ENCODE measurements at regions not wholly inside any gene's neighbourhood (a gene's known extent, or its start where the extent isn't known, plus 50 kb on each side); places are given as distances from the start of the nearest gene placed in this dataset.

DNA sequence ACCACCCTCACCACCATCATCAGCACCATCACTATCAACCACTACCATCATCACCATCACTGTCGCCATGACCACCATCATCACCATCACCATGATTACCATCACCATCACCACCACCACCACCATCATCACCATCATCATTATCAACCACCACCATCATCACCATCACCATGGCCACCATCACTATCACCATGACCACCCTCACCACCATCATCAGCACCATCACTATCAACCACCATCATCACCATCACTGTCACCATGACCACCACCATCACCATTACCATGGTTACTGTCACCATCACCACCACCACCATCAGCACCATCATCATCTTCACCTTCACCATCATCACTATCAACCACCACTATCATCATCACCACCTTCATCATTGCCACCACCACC lies 183.4 kb downstream of the SHANK2 start:
- peaks cover 13% of the 10 kb centered on the region for H3K36me3 Mint-ChIP-seq (ENCODE audit: low read depth)
- Histone ChIP-seq H3K4me2 (no peak overlapping the region), H3K9me2 (ENCODE audit: insufficient read depth) (peaks cover 9% of the 10 kb centered on the region), H3K4me3 (no peak overlapping the region), H3K27me3 (ENCODE audit: insufficient read depth) (no peaks in the 10 kb centered on the region), H3K79me2 (replicated peaks; ENCODE audit: insufficient read depth) (peaks cover 5% of the 10 kb centered on the region; the same call in 1 of the 2 replicates), H3K4me1 (ENCODE audit: insufficient read depth) (no peaks in the 10 kb centered on the region), H4K20me1 (replicated peaks; ENCODE audit: insufficient read depth) (0 out of 2 replicates have a peak, but pooled peaks cover 2% of the 10 kb centered on the region), H3K36me3 (ENCODE audit: insufficient read depth) (no peaks in the 10 kb centered on the region), H3K27ac (ENCODE audit: low read depth) (no peak overlapping the region), H3F3A (replicated peaks; ENCODE audit: low read depth) (no peaks in the 10 kb centered on the region), H2AFZ (no peak overlapping the region)
- H3K4me1 Mint-ChIP-seq: peaks cover 4% of the 10 kb centered on the region; the same call in 1 of the 3 replicates
- TF ChIP-seq, protein P1, sequence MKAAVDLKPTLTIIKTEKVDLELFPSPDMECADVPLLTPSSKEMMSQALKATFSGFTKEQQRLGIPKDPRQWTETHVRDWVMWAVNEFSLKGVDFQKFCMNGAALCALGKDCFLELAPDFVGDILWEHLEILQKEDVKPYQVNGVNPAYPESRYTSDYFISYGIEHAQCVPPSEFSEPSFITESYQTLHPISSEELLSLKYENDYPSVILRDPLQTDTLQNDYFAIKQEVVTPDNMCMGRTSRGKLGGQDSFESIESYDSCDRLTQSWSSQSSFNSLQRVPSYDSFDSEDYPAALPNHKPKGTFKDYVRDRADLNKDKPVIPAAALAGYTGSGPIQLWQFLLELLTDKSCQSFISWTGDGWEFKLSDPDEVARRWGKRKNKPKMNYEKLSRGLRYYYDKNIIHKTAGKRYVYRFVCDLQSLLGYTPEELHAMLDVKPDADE (IDR thresholded peaks at IDR 0.05): no peak
- TF ChIP-seq JUNB (IDR thresholded peaks at IDR 0.05; ENCODE audit: unreplicated experiment): no peak
- no peak for TF ChIP-seq NANOG (IDR thresholded peaks at IDR 0.05; ENCODE audit: borderline replicate concordance)
- TF ChIP-seq, protein P2, sequence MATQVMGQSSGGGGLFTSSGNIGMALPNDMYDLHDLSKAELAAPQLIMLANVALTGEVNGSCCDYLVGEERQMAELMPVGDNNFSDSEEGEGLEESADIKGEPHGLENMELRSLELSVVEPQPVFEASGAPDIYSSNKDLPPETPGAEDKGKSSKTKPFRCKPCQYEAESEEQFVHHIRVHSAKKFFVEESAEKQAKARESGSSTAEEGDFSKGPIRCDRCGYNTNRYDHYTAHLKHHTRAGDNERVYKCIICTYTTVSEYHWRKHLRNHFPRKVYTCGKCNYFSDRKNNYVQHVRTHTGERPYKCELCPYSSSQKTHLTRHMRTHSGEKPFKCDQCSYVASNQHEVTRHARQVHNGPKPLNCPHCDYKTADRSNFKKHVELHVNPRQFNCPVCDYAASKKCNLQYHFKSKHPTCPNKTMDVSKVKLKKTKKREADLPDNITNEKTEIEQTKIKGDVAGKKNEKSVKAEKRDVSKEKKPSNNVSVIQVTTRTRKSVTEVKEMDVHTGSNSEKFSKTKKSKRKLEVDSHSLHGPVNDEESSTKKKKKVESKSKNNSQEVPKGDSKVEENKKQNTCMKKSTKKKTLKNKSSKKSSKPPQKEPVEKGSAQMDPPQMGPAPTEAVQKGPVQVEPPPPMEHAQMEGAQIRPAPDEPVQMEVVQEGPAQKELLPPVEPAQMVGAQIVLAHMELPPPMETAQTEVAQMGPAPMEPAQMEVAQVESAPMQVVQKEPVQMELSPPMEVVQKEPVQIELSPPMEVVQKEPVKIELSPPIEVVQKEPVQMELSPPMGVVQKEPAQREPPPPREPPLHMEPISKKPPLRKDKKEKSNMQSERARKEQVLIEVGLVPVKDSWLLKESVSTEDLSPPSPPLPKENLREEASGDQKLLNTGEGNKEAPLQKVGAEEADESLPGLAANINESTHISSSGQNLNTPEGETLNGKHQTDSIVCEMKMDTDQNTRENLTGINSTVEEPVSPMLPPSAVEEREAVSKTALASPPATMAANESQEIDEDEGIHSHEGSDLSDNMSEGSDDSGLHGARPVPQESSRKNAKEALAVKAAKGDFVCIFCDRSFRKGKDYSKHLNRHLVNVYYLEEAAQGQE (IDR thresholded peaks at IDR 0.05; ENCODE audit: unreplicated experiment): no peak
- TF ChIP-seq ZNF114 (CRISPR knock-in tag; IDR thresholded peaks at IDR 0.05): no peak
- no peak for TF ChIP-seq EZH2phosphoT487 (IDR thresholded peaks at IDR 0.05; ENCODE audit: unreplicated experiment)
- no peak for TF ChIP-seq POLR2AphosphoS5 (IDR thresholded peaks at IDR 0.05; ENCODE audit: low read depth)
- TF ChIP-seq, protein P3, sequence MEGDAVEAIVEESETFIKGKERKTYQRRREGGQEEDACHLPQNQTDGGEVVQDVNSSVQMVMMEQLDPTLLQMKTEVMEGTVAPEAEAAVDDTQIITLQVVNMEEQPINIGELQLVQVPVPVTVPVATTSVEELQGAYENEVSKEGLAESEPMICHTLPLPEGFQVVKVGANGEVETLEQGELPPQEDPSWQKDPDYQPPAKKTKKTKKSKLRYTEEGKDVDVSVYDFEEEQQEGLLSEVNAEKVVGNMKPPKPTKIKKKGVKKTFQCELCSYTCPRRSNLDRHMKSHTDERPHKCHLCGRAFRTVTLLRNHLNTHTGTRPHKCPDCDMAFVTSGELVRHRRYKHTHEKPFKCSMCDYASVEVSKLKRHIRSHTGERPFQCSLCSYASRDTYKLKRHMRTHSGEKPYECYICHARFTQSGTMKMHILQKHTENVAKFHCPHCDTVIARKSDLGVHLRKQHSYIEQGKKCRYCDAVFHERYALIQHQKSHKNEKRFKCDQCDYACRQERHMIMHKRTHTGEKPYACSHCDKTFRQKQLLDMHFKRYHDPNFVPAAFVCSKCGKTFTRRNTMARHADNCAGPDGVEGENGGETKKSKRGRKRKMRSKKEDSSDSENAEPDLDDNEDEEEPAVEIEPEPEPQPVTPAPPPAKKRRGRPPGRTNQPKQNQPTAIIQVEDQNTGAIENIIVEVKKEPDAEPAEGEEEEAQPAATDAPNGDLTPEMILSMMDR (conservative IDR thresholded peaks at IDR 0.05; ENCODE audit: low read depth in 2 of 2): no peak
- no peak for TF ChIP-seq CREB1 (CRISPR knock-in tag; IDR thresholded peaks at IDR 0.05; ENCODE audit: low read depth)
- TF ChIP-seq EZH2 (IDR thresholded peaks at IDR 0.05; ENCODE audit: low read depth, unreplicated experiment): no peak
- no peak for TF ChIP-seq ZNF331 (CRISPR knock-in tag; IDR thresholded peaks at IDR 0.05; ENCODE audit: low read depth)
- TF ChIP-seq, protein P4, sequence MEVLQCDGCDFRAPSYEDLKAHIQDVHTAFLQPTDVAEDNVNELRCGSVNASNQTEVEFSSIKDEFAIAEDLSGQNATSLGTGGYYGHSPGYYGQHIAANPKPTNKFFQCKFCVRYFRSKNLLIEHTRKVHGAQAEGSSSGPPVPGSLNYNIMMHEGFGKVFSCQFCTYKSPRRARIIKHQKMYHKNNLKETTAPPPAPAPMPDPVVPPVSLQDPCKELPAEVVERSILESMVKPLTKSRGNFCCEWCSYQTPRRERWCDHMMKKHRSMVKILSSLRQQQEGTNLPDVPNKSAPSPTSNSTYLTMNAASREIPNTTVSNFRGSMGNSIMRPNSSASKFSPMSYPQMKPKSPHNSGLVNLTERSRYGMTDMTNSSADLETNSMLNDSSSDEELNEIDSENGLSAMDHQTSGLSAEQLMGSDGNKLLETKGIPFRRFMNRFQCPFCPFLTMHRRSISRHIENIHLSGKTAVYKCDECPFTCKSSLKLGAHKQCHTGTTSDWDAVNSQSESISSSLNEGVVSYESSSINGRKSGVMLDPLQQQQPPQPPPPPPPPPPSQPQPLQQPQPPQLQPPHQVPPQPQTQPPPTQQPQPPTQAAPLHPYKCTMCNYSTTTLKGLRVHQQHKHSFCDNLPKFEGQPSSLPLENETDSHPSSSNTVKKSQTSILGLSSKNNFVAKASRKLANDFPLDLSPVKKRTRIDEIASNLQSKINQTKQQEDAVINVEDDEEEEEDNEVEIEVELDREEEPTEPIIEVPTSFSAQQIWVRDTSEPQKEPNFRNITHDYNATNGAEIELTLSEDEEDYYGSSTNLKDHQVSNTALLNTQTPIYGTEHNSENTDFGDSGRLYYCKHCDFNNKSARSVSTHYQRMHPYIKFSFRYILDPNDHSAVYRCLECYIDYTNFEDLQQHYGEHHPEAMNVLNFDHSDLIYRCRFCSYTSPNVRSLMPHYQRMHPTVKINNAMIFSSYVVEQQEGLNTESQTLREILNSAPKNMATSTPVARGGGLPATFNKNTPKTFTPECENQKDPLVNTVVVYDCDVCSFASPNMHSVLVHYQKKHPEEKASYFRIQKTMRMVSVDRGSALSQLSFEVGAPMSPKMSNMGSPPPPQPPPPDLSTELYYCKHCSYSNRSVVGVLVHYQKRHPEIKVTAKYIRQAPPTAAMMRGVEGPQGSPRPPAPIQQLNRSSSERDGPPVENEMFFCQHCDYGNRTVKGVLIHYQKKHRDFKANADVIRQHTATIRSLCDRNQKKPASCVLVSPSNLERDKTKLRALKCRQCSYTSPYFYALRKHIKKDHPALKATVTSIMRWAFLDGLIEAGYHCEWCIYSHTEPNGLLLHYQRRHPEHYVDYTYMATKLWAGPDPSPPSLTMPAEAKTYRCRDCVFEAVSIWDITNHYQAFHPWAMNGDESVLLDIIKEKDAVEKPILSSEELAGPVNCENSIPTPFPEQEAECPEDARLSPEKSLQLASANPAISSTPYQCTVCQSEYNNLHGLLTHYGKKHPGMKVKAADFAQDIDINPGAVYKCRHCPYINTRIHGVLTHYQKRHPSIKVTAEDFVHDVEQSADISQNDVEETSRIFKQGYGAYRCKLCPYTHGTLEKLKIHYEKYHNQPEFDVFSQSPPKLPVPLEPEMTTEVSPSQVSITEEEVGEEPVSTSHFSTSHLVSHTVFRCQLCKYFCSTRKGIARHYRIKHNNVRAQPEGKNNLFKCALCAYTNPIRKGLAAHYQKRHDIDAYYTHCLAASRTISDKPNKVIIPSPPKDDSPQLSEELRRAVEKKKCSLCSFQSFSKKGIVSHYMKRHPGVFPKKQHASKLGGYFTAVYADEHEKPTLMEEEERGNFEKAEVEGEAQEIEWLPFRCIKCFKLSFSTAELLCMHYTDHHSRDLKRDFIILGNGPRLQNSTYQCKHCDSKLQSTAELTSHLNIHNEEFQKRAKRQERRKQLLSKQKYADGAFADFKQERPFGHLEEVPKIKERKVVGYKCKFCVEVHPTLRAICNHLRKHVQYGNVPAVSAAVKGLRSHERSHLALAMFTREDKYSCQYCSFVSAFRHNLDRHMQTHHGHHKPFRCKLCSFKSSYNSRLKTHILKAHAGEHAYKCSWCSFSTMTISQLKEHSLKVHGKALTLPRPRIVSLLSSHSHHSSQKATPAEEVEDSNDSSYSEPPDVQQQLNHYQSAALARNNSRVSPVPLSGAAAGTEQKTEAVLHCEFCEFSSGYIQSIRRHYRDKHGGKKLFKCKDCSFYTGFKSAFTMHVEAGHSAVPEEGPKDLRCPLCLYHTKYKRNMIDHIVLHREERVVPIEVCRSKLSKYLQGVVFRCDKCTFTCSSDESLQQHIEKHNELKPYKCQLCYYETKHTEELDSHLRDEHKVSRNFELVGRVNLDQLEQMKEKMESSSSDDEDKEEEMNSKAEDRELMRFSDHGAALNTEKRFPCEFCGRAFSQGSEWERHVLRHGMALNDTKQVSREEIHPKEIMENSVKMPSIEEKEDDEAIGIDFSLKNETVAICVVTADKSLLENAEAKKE (CRISPR knock-in tag; IDR thresholded peaks at IDR 0.05): no peak
- no peak for TF ChIP-seq STAT1 (IDR thresholded peaks at IDR 0.05; ENCODE audit: unreplicated experiment)
- no peak overlapping the region for H3K27ac Mint-ChIP-seq
- DNase-seq (ENCODE audit: low spot score): no peak
- no peak overlapping the region for H3K4me3 Mint-ChIP-seq
- peaks cover 4% of the 10 kb centered on the region for H3K27me3 Mint-ChIP-seq (ENCODE audit: insufficient read depth, low read depth, poor library complexity)
- ATAC-seq: no peak
- H3K9me3 Mint-ChIP-seq: no peaks in the 10 kb centered on the region
